ENCODE measurements at regions not wholly inside any gene's neighbourhood (a gene's known extent, or its start where the extent isn't known, plus 50 kb on each side); places are given as distances from the start of the nearest gene placed in this dataset.

DNA sequence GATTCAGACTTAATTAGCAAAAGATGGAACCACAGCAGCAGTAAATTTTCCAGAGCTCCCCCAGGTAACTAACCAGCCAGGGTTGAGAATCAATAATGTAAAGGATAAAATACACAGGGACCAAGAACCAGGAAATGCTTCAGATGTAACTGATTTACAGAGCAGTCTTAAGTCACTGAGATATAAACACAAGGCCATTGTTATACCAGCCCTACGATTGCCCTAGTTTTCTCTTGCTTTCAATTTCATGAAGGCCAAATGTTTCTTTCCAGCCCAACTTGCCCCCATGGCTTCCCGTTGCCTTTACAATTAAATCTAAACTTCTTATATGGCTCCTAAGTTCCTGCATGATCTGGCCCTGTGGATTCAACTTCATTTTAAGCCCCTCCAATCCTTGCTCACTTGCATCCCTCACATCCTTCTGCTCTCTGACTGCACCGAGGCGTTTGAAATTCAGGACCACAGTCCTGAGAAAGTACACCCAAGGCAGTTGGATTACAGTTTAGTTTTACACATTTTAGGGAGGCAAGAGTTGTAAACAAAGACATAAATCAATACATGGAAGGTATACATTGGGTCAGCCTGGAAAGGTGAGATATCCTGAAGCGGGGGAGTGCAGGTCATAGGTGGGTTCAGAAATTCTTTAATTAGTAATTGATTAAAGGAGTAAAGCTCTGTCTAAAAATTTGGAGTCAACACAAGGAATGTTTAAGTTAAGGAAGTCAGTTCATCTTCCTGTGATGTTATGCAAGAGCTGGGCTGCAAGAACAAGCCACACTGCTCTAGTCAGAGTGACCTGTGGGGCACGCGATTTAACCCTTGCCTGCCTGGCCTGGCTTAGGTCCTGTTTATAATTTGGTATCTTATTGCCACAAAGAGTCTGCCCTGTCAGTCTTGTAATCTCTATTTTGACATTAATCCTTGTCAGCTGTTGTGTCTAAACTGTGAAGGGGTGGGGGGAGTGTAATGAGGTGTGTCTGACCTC lies 69.9 kb upstream of the COG2 start:
- TF ChIP-seq, protein P1, sequence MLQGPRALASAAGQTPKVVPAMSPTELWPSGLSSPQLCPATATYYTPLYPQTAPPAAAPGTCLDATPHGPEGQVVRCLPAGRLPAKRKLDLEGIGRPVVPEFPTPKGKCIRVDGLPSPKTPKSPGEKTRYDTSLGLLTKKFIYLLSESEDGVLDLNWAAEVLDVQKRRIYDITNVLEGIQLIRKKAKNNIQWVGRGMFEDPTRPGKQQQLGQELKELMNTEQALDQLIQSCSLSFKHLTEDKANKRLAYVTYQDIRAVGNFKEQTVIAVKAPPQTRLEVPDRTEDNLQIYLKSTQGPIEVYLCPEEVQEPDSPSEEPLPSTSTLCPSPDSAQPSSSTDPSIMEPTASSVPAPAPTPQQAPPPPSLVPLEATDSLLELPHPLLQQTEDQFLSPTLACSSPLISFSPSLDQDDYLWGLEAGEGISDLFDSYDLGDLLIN (CRISPR knock-in tag; IDR thresholded peaks at IDR 0.05; ENCODE audit: borderline replicate concordance): no peak
- no peak for TF ChIP-seq PCBP1 (IDR thresholded peaks at IDR 0.05; ENCODE audit: borderline replicate concordance, low read depth, low read length)
- TF ChIP-seq, protein P2, sequence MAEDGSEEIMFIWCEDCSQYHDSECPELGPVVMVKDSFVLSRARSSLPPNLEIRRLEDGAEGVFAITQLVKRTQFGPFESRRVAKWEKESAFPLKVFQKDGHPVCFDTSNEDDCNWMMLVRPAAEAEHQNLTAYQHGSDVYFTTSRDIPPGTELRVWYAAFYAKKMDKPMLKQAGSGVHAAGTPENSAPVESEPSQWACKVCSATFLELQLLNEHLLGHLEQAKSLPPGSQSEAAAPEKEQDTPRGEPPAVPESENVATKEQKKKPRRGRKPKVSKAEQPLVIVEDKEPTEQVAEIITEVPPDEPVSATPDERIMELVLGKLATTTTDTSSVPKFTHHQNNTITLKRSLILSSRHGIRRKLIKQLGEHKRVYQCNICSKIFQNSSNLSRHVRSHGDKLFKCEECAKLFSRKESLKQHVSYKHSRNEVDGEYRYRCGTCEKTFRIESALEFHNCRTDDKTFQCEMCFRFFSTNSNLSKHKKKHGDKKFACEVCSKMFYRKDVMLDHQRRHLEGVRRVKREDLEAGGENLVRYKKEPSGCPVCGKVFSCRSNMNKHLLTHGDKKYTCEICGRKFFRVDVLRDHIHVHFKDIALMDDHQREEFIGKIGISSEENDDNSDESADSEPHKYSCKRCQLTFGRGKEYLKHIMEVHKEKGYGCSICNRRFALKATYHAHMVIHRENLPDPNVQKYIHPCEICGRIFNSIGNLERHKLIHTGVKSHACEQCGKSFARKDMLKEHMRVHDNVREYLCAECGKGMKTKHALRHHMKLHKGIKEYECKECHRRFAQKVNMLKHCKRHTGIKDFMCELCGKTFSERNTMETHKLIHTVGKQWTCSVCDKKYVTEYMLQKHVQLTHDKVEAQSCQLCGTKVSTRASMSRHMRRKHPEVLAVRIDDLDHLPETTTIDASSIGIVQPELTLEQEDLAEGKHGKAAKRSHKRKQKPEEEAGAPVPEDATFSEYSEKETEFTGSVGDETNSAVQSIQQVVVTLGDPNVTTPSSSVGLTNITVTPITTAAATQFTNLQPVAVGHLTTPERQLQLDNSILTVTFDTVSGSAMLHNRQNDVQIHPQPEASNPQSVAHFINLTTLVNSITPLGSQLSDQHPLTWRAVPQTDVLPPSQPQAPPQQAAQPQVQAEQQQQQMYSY (CRISPR knock-in tag; IDR thresholded peaks at IDR 0.05): no peak
- TF ChIP-seq, protein P3, sequence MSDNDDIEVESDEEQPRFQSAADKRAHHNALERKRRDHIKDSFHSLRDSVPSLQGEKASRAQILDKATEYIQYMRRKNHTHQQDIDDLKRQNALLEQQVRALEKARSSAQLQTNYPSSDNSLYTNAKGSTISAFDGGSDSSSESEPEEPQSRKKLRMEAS (IDR thresholded peaks at IDR 0.05): no peak
- TF ChIP-seq SIN3B (IDR thresholded peaks at IDR 0.05; ENCODE audit: low read length): no peak
- no peak for TF ChIP-seq XBP1 (CRISPR knock-in tag; IDR thresholded peaks at IDR 0.05)
- TF ChIP-seq, protein P4, sequence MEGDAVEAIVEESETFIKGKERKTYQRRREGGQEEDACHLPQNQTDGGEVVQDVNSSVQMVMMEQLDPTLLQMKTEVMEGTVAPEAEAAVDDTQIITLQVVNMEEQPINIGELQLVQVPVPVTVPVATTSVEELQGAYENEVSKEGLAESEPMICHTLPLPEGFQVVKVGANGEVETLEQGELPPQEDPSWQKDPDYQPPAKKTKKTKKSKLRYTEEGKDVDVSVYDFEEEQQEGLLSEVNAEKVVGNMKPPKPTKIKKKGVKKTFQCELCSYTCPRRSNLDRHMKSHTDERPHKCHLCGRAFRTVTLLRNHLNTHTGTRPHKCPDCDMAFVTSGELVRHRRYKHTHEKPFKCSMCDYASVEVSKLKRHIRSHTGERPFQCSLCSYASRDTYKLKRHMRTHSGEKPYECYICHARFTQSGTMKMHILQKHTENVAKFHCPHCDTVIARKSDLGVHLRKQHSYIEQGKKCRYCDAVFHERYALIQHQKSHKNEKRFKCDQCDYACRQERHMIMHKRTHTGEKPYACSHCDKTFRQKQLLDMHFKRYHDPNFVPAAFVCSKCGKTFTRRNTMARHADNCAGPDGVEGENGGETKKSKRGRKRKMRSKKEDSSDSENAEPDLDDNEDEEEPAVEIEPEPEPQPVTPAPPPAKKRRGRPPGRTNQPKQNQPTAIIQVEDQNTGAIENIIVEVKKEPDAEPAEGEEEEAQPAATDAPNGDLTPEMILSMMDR (CRISPR knock-in tag; IDR thresholded peaks at IDR 0.05): no peak
- TF ChIP-seq, protein P5, sequence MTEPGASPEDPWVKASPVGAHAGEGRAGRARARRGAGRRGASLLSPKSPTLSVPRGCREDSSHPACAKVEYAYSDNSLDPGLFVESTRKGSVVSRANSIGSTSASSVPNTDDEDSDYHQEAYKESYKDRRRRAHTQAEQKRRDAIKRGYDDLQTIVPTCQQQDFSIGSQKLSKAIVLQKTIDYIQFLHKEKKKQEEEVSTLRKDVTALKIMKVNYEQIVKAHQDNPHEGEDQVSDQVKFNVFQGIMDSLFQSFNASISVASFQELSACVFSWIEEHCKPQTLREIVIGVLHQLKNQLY (CRISPR knock-in tag; IDR thresholded peaks at IDR 0.05): no peak
- no peak for TF ChIP-seq TAF1 (CRISPR knock-in tag; IDR thresholded peaks at IDR 0.05)
- no peak for TF ChIP-seq CREM (IDR thresholded peaks at IDR 0.05)
- no peak for TF ChIP-seq CREM (CRISPR knock-in tag; IDR thresholded peaks at IDR 0.05)
- TF ChIP-seq JUN (CRISPR knock-in tag; IDR thresholded peaks at IDR 0.05): no peak
- TF ChIP-seq, protein P6, sequence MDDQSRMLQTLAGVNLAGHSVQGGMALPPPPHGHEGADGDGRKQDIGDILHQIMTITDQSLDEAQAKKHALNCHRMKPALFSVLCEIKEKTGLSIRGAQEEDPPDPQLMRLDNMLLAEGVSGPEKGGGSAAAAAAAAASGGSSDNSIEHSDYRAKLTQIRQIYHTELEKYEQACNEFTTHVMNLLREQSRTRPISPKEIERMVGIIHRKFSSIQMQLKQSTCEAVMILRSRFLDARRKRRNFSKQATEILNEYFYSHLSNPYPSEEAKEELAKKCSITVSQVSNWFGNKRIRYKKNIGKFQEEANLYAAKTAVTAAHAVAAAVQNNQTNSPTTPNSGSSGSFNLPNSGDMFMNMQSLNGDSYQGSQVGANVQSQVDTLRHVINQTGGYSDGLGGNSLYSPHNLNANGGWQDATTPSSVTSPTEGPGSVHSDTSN (CRISPR knock-in tag; IDR thresholded peaks at IDR 0.05; ENCODE audit: borderline replicate concordance): no peak
- no peak for TF ChIP-seq ZSCAN20 (CRISPR knock-in tag; IDR thresholded peaks at IDR 0.05; ENCODE audit: borderline replicate concordance)

All from HepG2 (cell line).